Right ventricle myocardium inferior (tissue), 1 donor: ENCODE measurements at regions not wholly inside any gene's neighbourhood (a gene's known extent, or its start where the extent isn't known, plus 50 kb on each side); places are given as distances from the start of the nearest gene placed in this dataset.

Experiments
- ATAC-seq: fragments of 200-7000 bp; cut with Tn5 transposase; one replicate; pipeline ENCODE4 v1.9.1; 2020; ENCODE audit warnings: mild to moderate bottlenecking, moderate library complexity
- DNase-seq: peaks from one replicate; pipeline ENCODE4 v3.0.0; 2021; ENCODE audit errors: missing footprints
- intact Hi-C: fragments of 100-400 bp; cut with DNase I; formaldehyde crosslinking; loops from one replicate; pipeline ENCODE4 v1.11.0; 2022
- donor health status: DM: no; HTN: yes; CAD: no; lungs with severe emphysema.

DNA sequence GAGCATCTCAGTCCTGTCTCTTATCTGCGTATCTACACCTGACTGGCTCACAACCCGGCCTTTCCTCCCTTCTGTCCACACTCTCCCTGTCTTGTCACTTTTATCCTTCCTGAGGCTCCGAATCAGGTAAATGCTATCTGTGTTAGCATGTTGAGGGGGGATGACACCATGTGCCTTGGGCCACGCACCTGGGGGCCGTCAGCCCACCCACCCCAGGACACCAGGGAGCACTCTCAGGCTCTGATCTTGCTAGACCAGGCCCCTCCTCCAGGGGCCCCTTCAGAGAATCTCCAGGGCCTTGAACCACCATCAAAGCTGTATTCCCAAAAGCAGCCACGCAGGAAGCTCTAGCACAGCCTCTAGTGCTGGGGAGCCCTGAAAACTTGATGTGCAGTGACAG, 278.7 kb upstream of the SHH start:
- DNase-seq (no peak), ATAC-seq (no peak)
- intact Hi-C loops, result no loop called here

DNA sequence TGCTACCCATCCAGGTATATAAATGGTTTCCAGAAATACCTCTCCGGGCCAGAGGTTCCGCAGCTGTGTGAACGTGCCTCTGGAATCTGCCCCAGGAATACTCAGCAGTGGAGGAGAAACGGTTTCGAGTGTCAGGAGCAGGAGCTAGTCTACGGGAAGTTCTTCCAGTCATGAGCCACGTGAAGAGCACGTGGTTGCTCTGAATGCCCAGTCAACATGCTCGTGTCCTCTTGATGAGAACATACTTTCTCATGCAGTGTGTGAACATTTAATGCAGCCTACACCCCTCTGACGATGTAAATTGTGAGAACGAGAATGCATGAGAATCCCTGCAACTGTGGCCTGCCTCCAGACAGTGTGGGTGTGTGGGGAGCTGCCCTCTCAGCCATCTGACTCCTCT, 277.0 kb upstream of the SHH start:
- intact Hi-C loops, result no loop called here
- DNase-seq, result no peak
- no peak for ATAC-seq

DNA sequence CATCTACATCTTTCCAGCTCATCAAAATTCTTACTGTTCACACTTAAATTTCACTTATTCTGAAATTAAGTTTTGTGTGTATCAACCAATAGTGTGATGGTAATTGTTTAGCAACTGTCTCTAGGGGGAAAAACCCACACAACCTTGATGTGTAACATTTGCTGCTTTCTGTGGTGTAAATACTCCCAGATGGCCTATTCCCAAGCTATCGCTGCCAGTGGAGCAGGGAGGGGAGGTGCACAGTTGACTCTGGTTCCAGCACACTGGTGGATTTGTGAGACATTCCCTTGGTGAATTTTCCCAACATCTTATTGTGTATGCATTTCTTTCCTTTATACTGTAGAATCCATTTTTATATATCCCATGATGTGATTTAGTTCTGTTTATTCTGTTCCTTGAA, 275.9 kb upstream of the SHH start:
- no peak for DNase-seq
- no peak for ATAC-seq
- intact Hi-C loops, result no loop called here

DNA sequence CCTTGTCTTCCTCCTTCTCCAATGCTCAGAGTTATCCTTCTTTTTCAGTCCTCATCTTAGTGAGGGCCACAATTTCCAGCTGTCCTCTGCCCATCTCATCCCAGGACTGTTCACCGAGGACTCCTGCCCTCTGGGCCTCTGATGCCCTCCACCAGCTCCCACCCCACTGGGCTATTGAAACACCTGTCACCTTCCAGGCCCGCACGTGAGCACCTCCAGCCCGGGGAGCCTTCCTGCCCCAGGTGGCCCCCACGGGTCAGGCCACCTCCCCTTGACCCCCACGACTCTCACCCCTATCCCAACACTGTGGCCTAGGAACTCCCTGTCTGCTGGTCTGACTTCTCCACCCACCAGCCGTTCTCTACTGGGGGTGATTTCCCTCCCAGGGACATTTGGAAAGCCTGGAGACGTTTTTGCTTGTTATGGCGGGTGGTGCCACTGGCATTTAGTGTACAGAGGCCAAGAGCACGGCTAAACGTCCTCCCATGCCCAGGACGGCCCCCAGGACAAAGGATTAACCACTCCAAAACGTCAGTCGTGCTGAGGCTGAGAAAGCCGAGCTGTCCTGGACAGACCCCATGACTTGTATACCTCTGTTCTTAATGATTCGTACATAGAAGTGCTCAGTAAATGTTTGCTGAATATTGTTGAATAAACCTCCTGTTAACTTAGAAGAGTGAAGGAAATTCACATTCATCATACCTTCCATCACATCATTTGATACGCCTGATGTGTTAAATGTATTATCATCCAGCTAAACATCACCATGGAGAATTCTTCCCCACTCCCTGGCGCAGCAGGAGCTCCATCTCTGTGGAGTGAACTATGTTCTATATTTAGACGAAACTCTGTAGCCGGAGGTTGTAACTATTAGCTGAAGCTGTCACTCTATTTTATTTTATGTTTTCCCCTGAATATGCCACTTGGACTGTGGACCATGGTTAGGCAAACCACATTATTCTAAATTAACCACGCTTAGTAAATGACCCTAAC, 270.1 kb upstream of the SHH start:
- DNase-seq (no peak), ATAC-seq (no peak)
- intact Hi-C loops, result no loop called here

DNA sequence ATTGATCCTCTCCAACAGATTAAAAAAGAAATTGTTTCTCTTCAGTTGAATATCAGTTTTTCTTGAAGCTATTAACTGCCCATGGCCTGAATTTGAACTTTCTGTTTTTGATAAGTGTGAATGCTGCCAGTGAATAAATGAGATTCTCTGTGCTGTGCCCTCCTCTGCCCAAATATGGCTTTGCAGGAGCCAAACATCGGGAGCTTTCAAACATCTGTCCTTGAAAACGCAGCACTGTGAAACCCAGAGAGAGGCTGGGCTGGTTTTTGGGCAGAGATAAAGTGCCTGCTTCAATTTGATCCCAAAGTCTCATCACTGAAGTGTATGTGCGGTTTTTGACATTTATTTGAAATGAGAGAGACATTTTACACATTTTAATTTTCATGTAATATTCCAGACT, 268.3 kb upstream of the SHH start:
- intact Hi-C loops, result no loop called here
- DNase-seq (no peak), ATAC-seq (no peak)

DNA sequence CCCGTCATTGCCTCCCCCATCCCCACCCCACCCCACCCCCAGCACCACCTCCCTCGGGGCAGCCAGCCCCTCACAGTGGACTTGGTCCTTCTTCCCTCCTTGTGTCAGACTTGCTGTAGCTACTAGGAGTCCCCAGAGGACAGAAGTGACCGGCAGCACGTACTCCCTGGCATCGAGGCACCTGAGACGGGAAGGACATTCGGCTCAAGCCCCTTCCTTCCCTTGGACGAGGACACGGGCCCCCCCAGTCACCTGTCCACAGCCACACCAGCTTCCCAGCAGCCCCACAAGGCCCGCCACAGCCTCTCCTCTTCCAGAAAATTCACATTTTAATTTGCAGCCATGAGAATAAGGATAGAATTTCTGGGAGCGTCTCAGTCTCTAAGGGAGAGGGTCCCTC, 267.8 kb upstream of the SHH start:
- DNase-seq (no peak), ATAC-seq (no peak)
- intact Hi-C loops, result no loop called here

DNA sequence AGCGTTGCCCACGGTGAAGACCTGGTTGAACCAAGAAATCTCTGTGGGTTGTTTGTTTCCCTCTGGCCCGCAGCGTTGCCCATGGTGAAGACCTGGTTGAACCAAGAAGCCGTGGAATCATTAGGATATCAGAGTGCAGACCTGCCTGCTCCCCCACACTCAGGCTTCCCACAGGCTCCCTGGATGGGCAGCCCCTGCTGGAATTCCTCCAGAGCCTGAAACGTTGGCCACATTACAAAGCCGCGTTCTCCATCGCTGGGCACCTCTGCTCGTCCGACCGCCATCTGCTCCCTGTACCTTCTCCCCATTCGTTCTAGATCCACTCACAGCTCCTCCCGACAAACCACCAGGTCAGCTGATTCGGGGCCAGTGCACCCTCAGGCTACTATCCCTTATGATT, 266.9 kb upstream of the SHH start:
- intact Hi-C loops, result no loop called here
- DNase-seq (no peak), ATAC-seq (no peak)

DNA sequence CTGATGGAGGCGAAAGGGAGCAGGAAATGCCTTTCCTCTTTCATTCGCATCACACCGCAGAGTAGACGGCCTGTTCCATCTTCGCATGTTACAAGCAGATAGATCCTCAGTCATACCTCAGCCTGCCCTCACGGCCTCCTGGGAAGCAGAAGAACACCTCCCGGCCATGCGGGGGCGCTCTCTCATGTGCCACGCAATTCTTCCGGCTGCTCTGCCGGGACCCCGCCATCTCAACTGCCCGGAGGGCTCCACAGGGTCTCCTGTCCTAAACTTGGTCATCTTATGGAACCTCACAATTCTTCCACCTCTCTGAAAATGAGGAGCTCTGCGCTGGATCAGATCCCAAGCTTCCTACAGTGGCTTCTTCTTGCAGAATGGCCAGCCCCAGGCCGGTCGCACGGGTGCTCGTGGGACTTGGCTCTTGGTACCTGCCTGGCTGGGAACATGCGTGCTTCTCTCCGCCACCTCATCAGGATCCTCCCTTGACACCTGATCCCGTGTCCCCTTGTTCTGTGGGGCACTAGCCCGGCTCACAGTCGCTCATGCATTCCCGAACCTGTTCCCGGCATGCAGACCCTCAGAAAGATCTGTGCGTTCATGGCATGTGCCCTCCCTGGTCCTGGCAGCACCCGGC, 262.8 kb upstream of the SHH start:
- intact Hi-C loops, result no loop called here
- ATAC-seq (no peak), DNase-seq (no peak)

DNA sequence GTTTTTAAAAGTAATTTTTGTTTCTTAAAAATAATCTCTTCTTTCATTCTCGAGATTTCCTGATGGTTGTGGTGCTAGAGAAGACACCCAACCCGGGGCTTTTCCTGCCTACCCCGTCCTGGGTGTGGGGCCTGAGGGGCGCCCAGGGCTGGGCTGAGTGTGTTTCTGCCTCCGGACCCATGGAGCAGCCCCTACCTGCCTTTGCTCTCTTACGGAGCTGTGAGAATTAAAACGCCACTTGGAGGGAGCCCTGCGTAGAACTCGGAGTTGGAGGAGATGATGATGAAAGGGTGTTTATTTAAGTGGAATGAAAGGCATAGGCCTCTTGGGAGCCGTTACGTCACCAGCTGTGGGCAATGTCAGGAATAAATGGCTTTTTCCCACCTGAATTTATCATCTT, 261.8 kb upstream of the SHH start:
- DNase-seq, result no peak
- intact Hi-C loops, result no loop called here
- ATAC-seq, result no peak

DNA sequence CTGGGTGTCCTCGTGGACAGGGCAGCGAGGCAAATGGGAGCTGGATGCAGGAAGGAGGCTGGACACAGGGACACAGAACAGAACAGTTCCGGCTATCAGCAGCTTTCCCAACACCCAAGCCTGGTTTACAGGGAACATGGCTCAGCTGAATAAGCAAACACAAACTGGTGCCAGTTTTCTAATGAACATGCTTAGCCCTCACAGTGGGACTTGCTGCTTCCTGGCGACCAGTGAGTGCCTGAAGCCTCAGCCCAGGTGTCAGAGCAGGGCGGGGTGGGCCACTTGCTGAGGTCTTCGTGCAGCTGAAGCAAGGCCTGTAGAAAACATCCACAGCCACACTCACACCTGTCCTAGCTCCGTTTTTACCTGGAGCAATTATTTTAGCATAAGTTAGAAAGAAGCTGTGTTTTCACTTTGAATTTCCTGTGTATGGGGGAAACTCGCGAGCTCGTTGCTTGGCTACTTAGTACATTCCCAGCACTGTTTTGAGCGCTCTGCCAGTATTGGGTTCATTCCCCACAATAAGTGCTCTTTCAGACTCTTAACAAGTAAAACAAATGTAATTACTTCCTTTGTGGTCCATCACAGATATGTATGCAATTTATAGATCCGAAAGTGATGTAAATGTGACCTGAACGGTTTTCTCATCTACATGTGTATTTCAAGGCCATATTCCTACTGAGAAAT, 261.2 kb upstream of the SHH start:
- no peak for ATAC-seq
- no peak for DNase-seq
- intact Hi-C loops, result no loop called here

DNA sequence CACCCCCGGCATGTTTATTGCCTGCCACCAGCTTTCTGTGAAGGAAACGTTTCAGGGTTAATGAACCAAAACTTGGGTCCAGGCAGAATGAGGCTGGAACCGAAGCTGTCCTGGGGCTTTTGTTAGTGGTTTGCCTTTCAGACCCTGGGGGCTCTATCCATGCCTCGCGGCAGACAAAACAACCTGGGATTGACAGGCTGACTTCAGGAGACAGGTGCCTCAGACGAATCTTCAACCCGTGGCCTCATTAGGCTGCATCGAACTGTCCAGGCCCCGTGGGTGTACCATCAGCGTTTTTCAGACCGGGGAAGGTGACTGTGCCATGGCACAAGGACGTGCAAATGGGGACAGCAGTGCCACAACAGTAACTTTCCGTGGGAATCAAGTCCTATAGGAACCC, 259.3 kb upstream of the SHH start:
- intact Hi-C loops, result no loop called here
- ATAC-seq (no peak), DNase-seq (no peak)

DNA sequence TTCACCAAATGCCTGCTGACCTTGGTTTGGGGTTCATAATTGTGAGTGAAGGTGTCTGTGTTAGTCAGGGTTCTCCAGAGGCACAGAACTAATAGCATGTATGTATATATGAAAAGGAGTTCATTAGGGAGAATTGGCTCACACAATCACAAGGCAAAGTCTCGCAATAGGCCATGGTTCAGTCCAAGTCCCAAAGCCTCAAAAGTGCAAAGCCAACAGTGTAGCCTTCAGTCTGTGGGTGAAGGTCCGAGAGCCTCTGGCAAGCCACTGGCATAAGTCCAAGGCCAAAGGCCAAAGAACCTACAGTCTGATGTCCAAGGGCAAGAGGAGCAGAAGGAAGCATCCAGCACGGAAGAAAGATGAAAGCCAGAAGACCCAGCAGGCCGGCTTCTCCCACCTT, 257.6 kb upstream of the SHH start:
- intact Hi-C loops, result no loop called here
- ATAC-seq (no peak), DNase-seq (no peak)

DNA sequence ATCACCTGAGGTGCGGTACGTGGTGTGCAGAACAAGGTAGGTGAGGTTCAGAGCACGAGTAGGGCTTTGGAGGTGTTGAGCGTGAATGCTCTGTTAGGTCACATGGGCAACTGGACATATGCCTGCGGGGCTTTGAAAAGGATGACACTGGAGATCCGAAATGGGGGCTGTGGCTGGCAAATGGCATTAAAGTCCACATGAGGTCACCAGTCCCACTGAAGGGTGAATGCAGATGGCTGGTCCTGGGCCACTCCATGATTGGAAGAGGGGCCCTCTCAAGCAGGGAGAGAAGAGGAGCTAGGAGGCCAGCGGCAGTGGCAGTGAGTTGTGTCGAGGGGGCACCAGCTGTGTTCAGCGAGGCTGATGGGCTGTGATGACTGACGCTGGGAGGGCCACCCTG, 254.9 kb upstream of the SHH start:
- intact Hi-C loops, result no loop called here
- DNase-seq (no peak), ATAC-seq (no peak)

DNA sequence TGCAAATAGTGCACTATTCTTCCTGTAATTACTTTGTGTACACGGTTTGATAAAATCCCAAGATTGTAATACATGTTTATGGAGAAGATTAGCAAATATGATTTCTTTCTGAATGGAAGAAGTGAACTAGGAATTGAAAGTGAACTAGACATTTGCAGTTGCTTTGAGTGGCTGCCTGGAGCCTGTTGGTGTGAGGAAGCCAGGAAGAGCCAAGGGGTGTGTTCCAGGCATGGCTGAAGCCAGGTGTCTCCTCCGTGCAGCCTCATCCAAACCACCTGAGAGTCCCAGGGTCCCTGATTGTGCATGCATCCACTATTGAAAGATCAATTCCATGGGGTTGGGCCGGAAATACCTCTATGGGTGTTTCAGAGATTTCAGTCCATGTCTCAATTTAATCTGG, 253.1 kb upstream of the SHH start:
- intact Hi-C loops, result no loop called here
- ATAC-seq (no peak), DNase-seq (no peak)

DNA sequence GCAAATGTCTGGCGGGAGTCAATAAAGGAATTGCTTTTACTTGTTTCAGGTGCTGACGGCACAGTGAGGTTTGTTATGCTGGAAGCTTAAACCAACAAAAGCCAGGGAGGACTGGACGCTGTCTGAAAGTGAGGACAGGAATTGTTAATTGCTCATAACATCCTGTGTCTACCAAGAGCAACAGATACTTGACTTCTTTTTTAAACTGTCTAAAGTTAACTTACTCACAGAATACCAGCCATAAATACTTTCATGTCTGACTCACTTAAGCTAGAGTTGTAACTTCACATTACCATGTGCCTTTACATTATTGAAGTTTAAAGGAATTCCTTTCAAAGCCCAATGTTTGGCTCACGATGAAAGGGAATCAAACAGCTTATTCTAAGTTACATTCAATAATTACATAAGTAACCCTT, 252.7 kb upstream of the SHH start:
- intact Hi-C loops, result no loop called here
- DNase-seq (no peak), ATAC-seq (no peak)

DNA sequence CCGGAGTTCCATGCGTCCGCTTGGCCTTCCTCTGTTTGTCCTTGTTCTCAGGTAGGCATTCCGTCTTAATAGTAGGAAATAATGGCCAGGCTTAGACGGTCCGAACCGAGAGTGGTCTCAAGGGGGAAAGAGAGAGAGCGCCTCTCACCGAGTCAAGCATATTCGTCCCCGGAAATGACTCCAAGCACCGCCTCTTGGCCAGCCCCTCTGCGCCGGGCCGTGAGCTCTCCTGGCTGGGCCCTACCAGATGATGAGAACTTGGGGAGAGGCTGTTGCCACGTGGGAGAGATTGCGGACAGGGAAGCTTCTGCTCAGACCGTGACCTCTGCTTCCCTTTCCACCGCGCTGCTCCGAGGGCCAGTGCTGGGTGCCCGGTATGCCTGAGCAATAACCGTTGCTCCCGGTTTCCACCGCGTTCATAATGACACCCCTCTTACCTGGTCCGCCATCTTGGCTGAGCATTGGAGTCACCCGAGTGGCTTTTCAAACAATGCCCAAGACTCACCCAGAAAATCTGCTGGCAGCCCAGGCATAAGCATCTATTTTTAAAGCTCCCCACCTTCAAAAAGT, 251.1 kb upstream of the SHH start:
- DNase-seq, result no peak

DNA sequence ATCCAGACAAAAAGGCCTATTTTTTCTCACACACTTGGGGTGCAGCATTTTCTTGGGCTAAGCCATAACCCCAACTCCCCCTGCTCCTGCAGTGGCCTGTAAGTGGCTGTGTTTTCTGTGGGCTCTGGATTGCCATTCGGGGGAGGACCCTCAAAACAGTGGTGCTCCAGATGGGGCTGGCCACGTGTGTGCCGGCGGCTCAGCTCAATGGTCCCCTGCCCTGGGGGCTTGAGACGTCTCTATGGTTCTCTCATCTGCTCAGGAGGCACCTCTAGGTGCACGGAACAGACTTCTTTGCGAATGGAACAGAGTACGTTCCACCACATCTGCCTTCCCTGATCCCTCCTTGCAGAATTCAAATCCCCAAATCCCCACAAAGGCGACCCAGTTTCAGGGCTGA, 250.0 kb upstream of the SHH start:
- ATAC-seq, result no peak
- DNase-seq, result no peak
- intact Hi-C loops, result no loop called here

More for the DNA sequence above, 251.1 kb upstream of the SHH start:
- ATAC-seq, result no peak
- intact Hi-C loops, result no loop called here

DNA sequence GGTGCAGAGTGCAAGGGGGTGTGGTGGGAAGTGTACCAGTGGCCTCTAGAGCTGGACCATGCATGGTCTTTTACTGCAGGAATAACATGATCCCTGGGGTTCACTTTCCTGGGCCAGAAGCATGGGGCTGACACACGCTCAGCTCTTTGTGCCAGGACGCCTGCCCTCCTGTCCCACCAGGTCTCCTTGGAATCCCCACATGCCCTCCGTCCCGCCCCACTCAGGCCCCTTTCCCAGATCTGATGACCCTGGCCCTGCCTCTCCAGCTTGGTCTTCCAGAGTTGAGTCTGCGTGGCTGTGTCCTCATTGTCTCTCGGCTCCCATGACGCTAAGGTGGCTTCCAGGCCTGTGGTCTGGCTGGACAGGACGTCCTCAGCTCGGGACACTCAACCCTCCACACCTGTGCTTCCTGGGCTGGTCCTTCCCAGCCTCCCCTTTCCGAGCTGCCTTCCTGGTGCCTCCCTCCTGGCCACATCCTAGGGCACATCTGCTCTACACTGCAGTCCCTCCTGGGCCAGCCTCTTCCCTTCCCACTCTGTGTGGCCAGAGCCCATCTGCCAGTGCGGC, 249.5 kb upstream of the SHH start:
- ATAC-seq (no peak), DNase-seq (no peak)
- intact Hi-C loops, result no loop called here

DNA sequence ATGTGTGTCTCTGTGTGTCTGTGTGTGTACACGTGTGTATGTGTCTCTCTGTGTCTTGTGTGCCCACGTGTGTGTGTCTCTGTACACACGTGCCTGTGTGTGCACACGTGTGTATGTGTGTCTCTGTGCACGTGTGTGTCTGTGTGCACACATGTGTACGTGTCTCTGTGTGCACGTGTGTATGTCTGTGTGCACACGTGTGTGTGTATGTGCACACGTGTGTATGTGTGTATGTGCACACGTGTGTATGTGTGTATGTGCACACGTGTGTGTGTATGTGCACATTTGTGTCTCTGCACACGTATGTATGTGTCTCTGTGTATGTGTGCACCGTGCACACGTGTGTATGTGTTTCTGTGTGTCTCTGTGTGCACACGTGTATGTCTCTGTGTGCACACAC, 248.7 kb upstream of the SHH start:
- intact Hi-C loops, result no loop called here
- no peak for DNase-seq
- ATAC-seq, result no peak
